Colonic mucosa (tissue), 4 donors: ENCODE measurements at regions not wholly inside any gene's neighbourhood (a gene's known extent, or its start where the extent isn't known, plus 50 kb on each side); places are given as distances from the start of the nearest gene placed in this dataset.

Experiments used
- DNase-seq: peaks from one replicate; pipeline ENCODE4 v3.0.0-alpha.2; 2020
- H3K27ac ChIP-seq: fragments of 200-600 bp; one replicate; pipeline ENCODE4 v1.8.0; 2021
- H3K27me3 ChIP-seq: fragments of 200-600 bp; one replicate; pipeline ENCODE4 v1.8.0; 2021
- H3K36me3 ChIP-seq: fragments of 200-600 bp; one replicate; pipeline ENCODE4 v1.8.0; 2021
- H3K4me1 ChIP-seq: fragments of 200-600 bp; one replicate; pipeline ENCODE4 v1.8.0; 2021; ENCODE audit warnings: mild to moderate bottlenecking
- H3K4me3 ChIP-seq: fragments of 200-600 bp; one replicate; pipeline ENCODE4 v1.8.0; 2021
- H3K9ac ChIP-seq, 2 donors: one replicate each; pipeline ENCODE4 v1.7.0; 2013; ENCODE audit warnings: control low read depth in 2 of 2, low read depth in 2 of 2, low read length in 2 of 2
- H3K9me3 ChIP-seq: fragments of 200-600 bp; one replicate; pipeline ENCODE4 v1.8.0; 2021
- intact Hi-C: fragments of 100-400 bp; cut with DNase I; formaldehyde crosslinking; loops from one replicate; pipeline ENCODE4 v1.14.1; 2022
- TF ChIP-seq, protein P1 (sequence below): fragments of 200-600 bp; IDR thresholded peaks from one replicate; pipeline ENCODE4 v1.8.0; 2022; ENCODE audit warnings: antibody characterized with exemption, mild to moderate bottlenecking
- donor health status: healthy.
- donor health status: DM: no; HTN: no; CAD: no.
- donor health status: DM: no; HTN: no; CAD: no.

DNA sequence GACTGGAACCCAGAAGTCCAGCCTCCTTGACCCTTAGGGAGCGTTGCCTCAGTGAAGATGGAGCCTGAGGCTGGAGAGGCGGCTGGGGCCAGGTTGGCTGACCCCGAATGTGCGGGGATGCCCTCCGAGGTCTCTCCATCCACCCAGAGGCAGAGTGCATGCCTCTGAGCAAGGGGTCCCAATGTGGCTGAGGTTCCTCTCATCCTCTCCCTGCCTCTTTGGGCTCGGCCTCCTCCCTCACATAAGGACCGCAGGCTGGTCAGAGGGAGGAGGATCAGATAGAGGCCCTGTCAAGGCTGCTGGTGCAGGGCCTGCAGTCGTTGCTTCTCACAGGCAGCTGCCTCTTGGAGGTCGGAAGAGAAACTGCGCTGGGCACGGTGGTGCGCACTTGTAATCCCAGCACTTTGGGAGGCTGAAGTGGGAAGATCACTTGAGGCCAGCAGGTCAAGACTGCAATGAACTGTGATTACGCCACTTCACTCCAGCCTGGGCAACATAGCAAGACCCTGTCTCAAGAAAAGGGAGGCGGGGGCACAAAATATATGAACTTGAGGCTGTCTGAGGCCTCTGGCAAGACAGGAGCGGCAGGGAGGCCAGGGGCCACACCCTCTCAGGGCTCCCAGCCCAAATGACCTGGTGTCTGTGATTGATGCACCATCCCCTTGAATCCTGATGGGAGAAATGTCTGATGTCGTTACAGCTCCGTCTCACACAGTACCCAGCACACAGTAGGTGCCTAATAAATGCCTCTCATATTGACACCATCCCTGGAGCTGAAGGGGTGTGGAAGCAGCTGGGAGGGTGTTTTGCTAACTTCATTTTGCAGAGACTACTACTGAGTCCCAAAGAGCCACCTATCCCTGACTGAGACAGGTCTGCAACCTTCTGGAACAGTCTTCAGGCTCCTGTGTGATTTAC lies 220.1 kb upstream of the GSE1 start:
- peak; percentile 15 for DNase-seq
- Histone ChIP-seq H3K4me1 (no peaks in the 10 kb centered on the region), H3K9me3 (no peaks in the 10 kb centered on the region), H3K27ac (no peak overlapping the region), H3K36me3 (no peaks in the 10 kb centered on the region), H3K27me3 (no peaks in the 10 kb centered on the region), H3K4me3 (no peak overlapping the region), H3K9ac (no peak overlapping the region)
- TF ChIP-seq, protein P1, sequence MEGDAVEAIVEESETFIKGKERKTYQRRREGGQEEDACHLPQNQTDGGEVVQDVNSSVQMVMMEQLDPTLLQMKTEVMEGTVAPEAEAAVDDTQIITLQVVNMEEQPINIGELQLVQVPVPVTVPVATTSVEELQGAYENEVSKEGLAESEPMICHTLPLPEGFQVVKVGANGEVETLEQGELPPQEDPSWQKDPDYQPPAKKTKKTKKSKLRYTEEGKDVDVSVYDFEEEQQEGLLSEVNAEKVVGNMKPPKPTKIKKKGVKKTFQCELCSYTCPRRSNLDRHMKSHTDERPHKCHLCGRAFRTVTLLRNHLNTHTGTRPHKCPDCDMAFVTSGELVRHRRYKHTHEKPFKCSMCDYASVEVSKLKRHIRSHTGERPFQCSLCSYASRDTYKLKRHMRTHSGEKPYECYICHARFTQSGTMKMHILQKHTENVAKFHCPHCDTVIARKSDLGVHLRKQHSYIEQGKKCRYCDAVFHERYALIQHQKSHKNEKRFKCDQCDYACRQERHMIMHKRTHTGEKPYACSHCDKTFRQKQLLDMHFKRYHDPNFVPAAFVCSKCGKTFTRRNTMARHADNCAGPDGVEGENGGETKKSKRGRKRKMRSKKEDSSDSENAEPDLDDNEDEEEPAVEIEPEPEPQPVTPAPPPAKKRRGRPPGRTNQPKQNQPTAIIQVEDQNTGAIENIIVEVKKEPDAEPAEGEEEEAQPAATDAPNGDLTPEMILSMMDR: no peak
- intact Hi-C loops: loop anchor here (5.0 kb wide), 1 partner anchor 76 kb away; no protein-coding TSS in a partner anchor

DNA sequence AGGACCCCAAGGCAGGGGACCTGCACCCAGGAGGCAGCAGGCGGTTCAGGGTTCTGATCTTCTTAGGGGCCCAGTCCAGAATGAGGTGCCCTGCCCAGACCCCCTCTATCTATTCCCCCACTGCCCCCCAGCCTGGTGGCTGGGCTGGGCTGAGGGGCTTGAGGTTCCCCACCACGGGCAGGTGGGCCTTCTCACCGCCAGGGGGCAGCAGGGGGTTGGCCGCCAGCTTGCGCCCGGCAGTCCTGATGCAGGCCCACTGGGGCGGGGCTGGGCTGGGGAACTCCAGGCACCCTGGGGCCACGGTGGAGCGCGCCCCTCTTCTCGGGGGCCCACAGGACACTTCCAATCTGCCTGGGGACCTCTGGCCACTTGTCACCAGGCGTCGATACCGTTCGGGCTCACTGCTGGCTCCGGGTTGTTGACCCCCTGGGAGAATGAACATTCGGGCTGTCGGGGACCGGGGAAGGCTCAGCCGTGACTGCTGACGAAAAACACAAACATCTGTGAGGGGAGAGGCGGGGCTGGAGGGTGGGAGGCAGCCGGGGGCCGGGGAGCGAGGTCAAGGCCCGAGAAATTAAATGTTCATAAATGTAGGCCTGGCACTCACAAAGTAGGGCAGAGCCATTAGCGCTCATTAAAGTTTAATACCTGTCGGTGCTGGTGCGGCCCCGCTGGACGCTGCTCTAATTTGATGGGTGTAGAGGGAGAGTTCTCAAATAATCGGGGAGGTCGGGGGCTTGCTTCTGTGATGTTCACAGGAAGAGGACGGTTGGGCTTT lies 219.3 kb upstream of the GSE1 start:
- Histone ChIP-seq H3K4me3 (no peak overlapping the region), H3K27ac (no peak overlapping the region), H3K27me3 (no peaks in the 10 kb centered on the region), H3K9me3 (no peaks in the 10 kb centered on the region), H3K4me1 (no peaks in the 10 kb centered on the region), H3K36me3 (no peaks in the 10 kb centered on the region), H3K9ac (no peak overlapping the region)
- DNase-seq: peak; percentile 72
- intact Hi-C loops: loop anchor here (5.0 kb wide), 1 partner anchor 77 kb away; no protein-coding TSS in a partner anchor
- TF ChIP-seq, protein P1: peak; percentile 81

DNA sequence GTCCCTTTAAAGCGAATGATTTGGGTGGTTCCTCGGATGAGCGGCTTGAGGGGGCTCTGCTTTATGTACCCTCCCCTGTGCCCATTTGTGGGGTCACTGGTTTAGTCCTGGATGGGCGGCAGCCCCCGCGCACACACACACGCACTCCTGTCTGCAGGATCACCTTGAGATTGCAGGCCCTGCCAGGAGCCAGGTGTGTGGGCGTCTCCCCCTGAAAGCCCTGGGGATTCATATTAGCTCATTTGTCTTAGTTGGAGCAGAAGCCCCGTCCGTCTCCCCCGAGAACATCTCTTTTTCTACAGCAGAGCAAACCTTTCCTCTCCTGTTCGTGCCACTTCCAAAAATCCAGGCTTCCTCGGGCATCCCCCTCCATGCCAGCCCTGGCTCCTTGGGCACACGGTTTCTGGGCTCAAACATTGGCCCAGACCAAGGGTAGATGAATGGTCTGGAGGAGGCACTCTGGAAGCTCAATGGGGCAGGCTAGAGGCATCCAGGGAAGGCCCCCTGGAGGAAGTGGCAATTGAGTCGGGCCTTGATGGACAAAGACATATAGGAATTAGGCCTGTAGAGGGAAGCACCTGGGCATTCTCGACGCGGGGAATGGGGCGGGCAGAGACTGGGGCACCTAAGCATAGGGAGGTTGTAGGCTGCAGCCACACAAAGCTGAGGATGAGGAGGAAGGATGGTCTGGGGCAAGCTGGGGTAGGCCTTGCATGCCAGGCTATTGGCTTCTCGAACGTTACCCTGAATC lies 218.5 kb upstream of the GSE1 start:
- DNase-seq: peak; percentile 21
- intact Hi-C loops: loop anchor here (5.0 kb wide), 1 partner anchor 77 kb away; no protein-coding TSS in a partner anchor
- H3K27ac ChIP-seq: peak overlapping the region; percentile 47
- TF ChIP-seq, protein P1: no peak
- no peaks in the 10 kb centered on the region for H3K9me3 ChIP-seq
- no peak overlapping the region for H3K4me3 ChIP-seq
- H3K36me3 ChIP-seq: no peaks in the 10 kb centered on the region
- H3K27me3 ChIP-seq: no peaks in the 10 kb centered on the region
- no peaks in the 10 kb centered on the region for H3K4me1 ChIP-seq
- H3K9ac ChIP-seq: no peak overlapping the region

DNA sequence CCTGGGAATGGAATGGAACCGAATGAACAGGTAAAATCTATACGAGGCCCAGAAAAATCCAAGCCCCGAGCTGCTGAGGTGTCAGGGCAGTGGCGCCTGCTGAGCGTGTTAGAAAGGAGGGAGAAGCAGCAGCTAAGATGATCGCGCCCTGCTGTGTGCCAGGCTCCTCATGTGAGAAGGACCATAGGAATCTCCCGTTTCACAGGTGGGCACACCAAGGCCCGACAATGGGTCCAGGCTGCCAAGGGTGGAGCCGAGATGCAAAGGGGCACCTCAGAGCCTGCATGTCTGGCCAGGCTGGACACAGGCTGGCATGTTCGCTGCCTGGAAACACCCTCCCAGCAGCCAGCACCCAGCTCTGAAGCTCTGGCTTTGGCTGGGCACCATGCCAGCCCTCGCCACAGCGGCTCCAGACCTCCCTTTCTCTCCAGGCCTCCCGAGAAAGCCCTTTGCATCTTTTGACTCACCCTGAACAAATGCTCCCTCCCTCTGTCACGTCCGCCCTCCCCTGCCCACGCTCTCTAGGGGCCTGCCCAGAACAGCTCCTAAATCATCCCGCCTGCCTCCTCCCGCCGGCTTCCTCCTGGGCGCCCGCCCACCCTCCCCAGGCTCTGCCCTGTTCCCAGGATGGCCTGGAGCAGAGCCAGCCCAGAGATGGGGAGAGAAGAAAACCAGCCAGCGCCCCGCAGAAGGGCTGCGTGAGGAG lies 217.8 kb upstream of the GSE1 start:
- H3K27ac ChIP-seq: peak overlapping the region; percentile 47
- no peaks in the 10 kb centered on the region for H3K36me3 ChIP-seq
- no peaks in the 10 kb centered on the region for H3K9me3 ChIP-seq
- no peak overlapping the region for H3K4me3 ChIP-seq
- no peak overlapping the region for H3K9ac ChIP-seq
- DNase-seq: peak; percentile 66
- intact Hi-C loops: no loop called here
- TF ChIP-seq, protein P1: no peak
- no peaks in the 10 kb centered on the region for H3K27me3 ChIP-seq
- no peaks in the 10 kb centered on the region for H3K4me1 ChIP-seq
